OCI-LY7 (cell line): ENCODE measurements at regions not wholly inside any gene's neighbourhood (a gene's known extent, or its start where the extent isn't known, plus 50 kb on each side); places are given as distances from the start of the nearest gene placed in this dataset.

ENCODE experiments used
- BruUV-seq: library from RNA; stranded (reverse); fragments of 400-500 nt; replicated peaks from 2 replicates; lab custom pipeline; 2021; lab: Mats Ljungman, UMichigan
- CTCF ChIA-PET: fragments of 300-600 bp; sonication (Branson Sonifier 250); formaldehyde crosslinking; loops from one replicate; lab custom pipeline; 2022; ENCODE audit warnings: antibody characterized with exemption; ENCODE audit not compliant: unreplicated experiment; lab: Charles Lee
- POLR2A ChIA-PET: fragments of 300-600 bp; sonication (Branson Sonifier 250); formaldehyde crosslinking; loops from one replicate; lab custom pipeline; 2022; ENCODE audit warnings: antibody characterized with exemption; lab: Charles Lee
- DNase-seq: peaks from one replicate; pipeline ENCODE4 v3.0.0-alpha.2; 2015; ENCODE audit warnings: low spot score
- H2AFZ ChIP-seq: fragments of 200-600 bp; sonication (generic), shearing (Covaris generic); 2 replicates; pipeline ENCODE4 v1.6.1; 2014; ENCODE audit warnings: mild to moderate bottlenecking, antibody characterized with exemption, low read length, moderate library complexity
- H3K27ac ChIP-seq: fragments of 200-600 bp; sonication (generic); 2 replicates; pipeline ENCODE4 v1.5.1; 2014; ENCODE audit warnings: mixed run types, low read depth, mild to moderate bottlenecking, moderate library complexity, low read length, inconsistent platforms; ENCODE audit not compliant: poor library complexity, severe bottlenecking
- H3K36me3 ChIP-seq: fragments of 200-600 bp; sonication (generic); 2 replicates; pipeline ENCODE4 v1.6.1; 2014; ENCODE audit warnings: mild to moderate bottlenecking, antibody characterized with exemption, low read length, moderate library complexity, mixed read lengths; ENCODE audit not compliant: insufficient read depth
- H3K4me1 ChIP-seq: fragments of 200-600 bp; sonication (generic); 2 replicates; pipeline ENCODE4 v1.5.1; 2014; ENCODE audit warnings: mild to moderate bottlenecking, low read length; ENCODE audit not compliant: insufficient read depth, poor library complexity, severe bottlenecking
- H3K4me2 ChIP-seq: fragments of 200-600 bp; sonication (generic); 2 replicates; pipeline ENCODE4 v1.6.1; 2014; ENCODE audit warnings: mild to moderate bottlenecking, low read length
- H3K4me3 ChIP-seq: fragments of 200-600 bp; sonication (generic); 2 replicates; pipeline ENCODE4 v1.5.1; 2014; ENCODE audit warnings: mild to moderate bottlenecking, low read depth, low read length; ENCODE audit not compliant: poor library complexity, severe bottlenecking
- H3K79me2 ChIP-seq: fragments of 200-600 bp; sonication (generic); 2 replicates; pipeline ENCODE4 v1.6.1; 2016; ENCODE audit warnings: low read depth, mild to moderate bottlenecking, low read length, moderate library complexity, mixed read lengths; ENCODE audit not compliant: insufficient read depth
- H3K9me2 ChIP-seq: fragments of 200-600 bp; sonication (generic); 2 replicates; pipeline ENCODE4 v1.6.1; 2016; ENCODE audit warnings: mild to moderate bottlenecking, low read length, mixed read lengths; ENCODE audit not compliant: insufficient read depth
- H3K9me3 ChIP-seq: fragments of 200-600 bp; sonication (generic); 2 replicates; pipeline ENCODE4 v1.6.1; 2014; ENCODE audit warnings: mild to moderate bottlenecking, mixed run types, low read length, mixed read lengths
- H4K20me1 ChIP-seq: fragments of 200-600 bp; sonication (generic); 2 replicates; pipeline ENCODE4 v1.6.1; 2014; ENCODE audit warnings: mild to moderate bottlenecking, antibody characterized with exemption, low read length, moderate library complexity, mixed read lengths; ENCODE audit not compliant: insufficient read depth
- CTCF ChIP-seq: fragments of 200-600 bp; sonication (generic); conservative IDR thresholded peaks from 2 replicates; pipeline ENCODE4 v1.5.1; 2014; ENCODE audit warnings: mild to moderate bottlenecking, antibody characterized with exemption, low read length, moderate library complexity, mixed read lengths
- EZH2phosphoT487 ChIP-seq: fragments of 200-600 bp; sonication (generic); IDR thresholded peaks from 2 replicates; pipeline ENCODE4 v1.6.1; 2018; ENCODE audit warnings: low read depth, borderline replicate concordance, mild to moderate bottlenecking, mixed run types, antibody characterized with exemption, low read length, moderate library complexity, mixed read lengths
- intact Hi-C: fragments of 100-400 bp; cut with micrococcal nuclease; formaldehyde crosslinking; loops from one replicate; pipeline ENCODE4 v1.10.0; 2022; ENCODE audit not compliant: unreplicated experiment

- BruUV-seq: no TSS peak
- no peaks in the 10 kb centered on the region for H4K20me1 ChIP-seq
- no peak for DNase-seq
- ChIA-PET POLR2A (no interaction called here), CTCF (no interaction called here)
- H3K9me3 ChIP-seq: no peaks in the 10 kb centered on the region
- intact Hi-C loops: no loop called here
- TF ChIP-seq CTCF: no peak
- no peaks in the 10 kb centered on the region for H3K36me3 ChIP-seq
- H2AFZ ChIP-seq: no peak overlapping the region
- no peak overlapping the region for H3K27ac ChIP-seq
- no peak overlapping the region for H3K4me2 ChIP-seq
- H3K4me3 ChIP-seq: no peak overlapping the region
- no peaks in the 10 kb centered on the region; the same call in 1 of the 2 replicates for H3K9me2 ChIP-seq
- H3K79me2 ChIP-seq: no peaks in the 10 kb centered on the region
- H3K4me1 ChIP-seq: no peaks in the 10 kb centered on the region
These were observed 625.7 kb downstream of the TFAP2A start for GRCh38 chr6:9789201-9789600.

GRCh38 chr6:9784786-9785185 lies 630.1 kb downstream of the TFAP2A start:
- Histone ChIP-seq H3K27ac (no peak overlapping the region), H3K9me3 (no peaks in the 10 kb centered on the region), H3K36me3 (no peaks in the 10 kb centered on the region), H3K9me2 (no peaks in the 10 kb centered on the region; the same call in 1 of the 2 replicates), H2AFZ (no peak overlapping the region), H3K4me1 (no peaks in the 10 kb centered on the region), H4K20me1 (no peaks in the 10 kb centered on the region), H3K4me2 (no peak overlapping the region), H3K79me2 (no peaks in the 10 kb centered on the region), H3K4me3 (no peak overlapping the region)
- no TSS peak for BruUV-seq
- TF ChIP-seq CTCF (no peak), EZH2phosphoT487 (no peak)
- intact Hi-C loops: no loop called here
- ChIA-PET CTCF (no interaction called here), POLR2A (no interaction called here)
- DNase-seq: no peak

GRCh38 chr6:9783567-9783966 lies 631.3 kb downstream of the TFAP2A start:
- H3K79me2 ChIP-seq: no peaks in the 10 kb centered on the region
- H3K36me3 ChIP-seq: no peaks in the 10 kb centered on the region
- CTCF ChIA-PET: no interaction called here
- no peak for DNase-seq
- BruUV-seq: no TSS peak
- no peak overlapping the region for H3K4me2 ChIP-seq
- POLR2A ChIA-PET: interaction anchor here (0.9 kb wide), 1 partner anchor 26 kb away, joined by 3 read pairs; no protein-coding TSS in a partner anchor
- H3K9me2 ChIP-seq: no peaks in the 10 kb centered on the region; the same call in 1 of the 2 replicates
- intact Hi-C loops: no loop called here
- no peak overlapping the region for H2AFZ ChIP-seq
- TF ChIP-seq CTCF: no peak
- no peak for TF ChIP-seq EZH2phosphoT487
- H3K4me1 ChIP-seq: no peaks in the 10 kb centered on the region
- no peak overlapping the region for H3K27ac ChIP-seq
- H4K20me1 ChIP-seq: no peaks in the 10 kb centered on the region
- no peak overlapping the region for H3K4me3 ChIP-seq
- no peaks in the 10 kb centered on the region for H3K9me3 ChIP-seq
